Heart right ventricle (tissue), 16 donors: ENCODE measurements at regions not wholly inside any gene's neighbourhood (a gene's known extent, or its start where the extent isn't known, plus 50 kb on each side); places are given as distances from the start of the nearest gene placed in this dataset.

Experiments used
- ATAC-seq, 8 donors: fragments of 200-7000 bp; cut with Tn5 transposase; one replicate each; pipeline ENCODE4 v1.9.1; 2020; ENCODE audit warnings: mild to moderate bottlenecking in 8 of 8, moderate library complexity in 8 of 8, moderate number of reproducible peaks in 1 of 8
- DNase-seq, 2 donors: peaks; one replicate each; pipeline ENCODE4 v3.0.0-alpha.2; 2020
- H3K27ac ChIP-seq, 10 donors: fragments of 200-600 bp; sonication (generic) in 2 of 10; one replicate each; pipeline versions ENCODE4 v1.5.0 to v1.8.0; 2020 to 2022; ENCODE audit warnings: mild to moderate bottlenecking in 3 of 10
- H3K27me3 ChIP-seq, 7 donors: fragments of 200-600 bp; one replicate each; pipeline ENCODE4 v1.8.0; 2021 to 2022; ENCODE audit warnings: mild to moderate bottlenecking in 2 of 7
- H3K36me3 ChIP-seq, 9 donors: fragments of 200-600 bp; sonication (generic) in 1 of 9; one replicate each; pipeline versions ENCODE4 v1.5.0 to v1.8.0; 2020 to 2022; ENCODE audit warnings: mild to moderate bottlenecking in 2 of 9
- H3K4me1 ChIP-seq, 9 donors: fragments of 200-600 bp; sonication (generic) in 1 of 9; one replicate each; pipeline versions ENCODE4 v1.5.0 to v1.8.0; 2020 to 2022; ENCODE audit warnings: mild to moderate bottlenecking in 4 of 9
- H3K4me3 ChIP-seq, 10 donors: fragments of 200-600 bp; sonication (generic) in 2 of 10; one replicate each; pipeline versions ENCODE4 v1.5.0 to v1.8.0; 2020 to 2022; ENCODE audit warnings: mild to moderate bottlenecking in 7 of 10, moderate library complexity in 2 of 10
- H3K9me3 ChIP-seq, 11 donors: fragments of 200-600 bp in 10 of 11; sonication (generic) in 2 of 11; one replicate each; pipeline versions ENCODE4 v1.5.0 to v1.8.0; 2013 to 2022; ENCODE audit warnings: mild to moderate bottlenecking in 2 of 11, control low read depth in 1 of 11, moderate library complexity in 1 of 11
- CTCF ChIP-seq, 9 donors: fragments of 200-600 bp; sonication (generic) in 2 of 9; IDR thresholded peaks; one replicate each; pipeline versions ENCODE4 v1.5.0 to v1.8.0; 2021 to 2022; ENCODE audit warnings: antibody characterized with exemption in 9 of 9, mild to moderate bottlenecking in 5 of 9, moderate library complexity in 1 of 9
- WGBS, 2 donors: extraction: QIAGEN DNeasy Blood & Tissue Kit; methylation state at CpG; one replicate each; pipeline ENCODE4 v1.1.7; 2013; ENCODE audit warnings: inconsistent platforms in 1 of 2; 5-methylcytosine and 5-hydroxymethylcytosine counted together
- intact Hi-C, 10 donors: fragments of 100-400 bp; cut with DNase I; formaldehyde crosslinking; loops; one replicate each; pipeline versions ENCODE4 v1.11.1 to v1.14.2; 2022
- donor health status: Arrhythmogenic right ventricular cardiomyopathy.
- donor health status: ischemic (EF 13 %, LVEDD 7.1; RV severe dilation, severe dysfunction).
- donor health status: healthy with polysubstance abuse.
- donor health status: DM: no; HTN: yes; CAD: no.
- donor health status: DM: no; HTN: no; CAD: no.
- donor health status: ischemic (EF 25% LVEDD 6.9; RV normal size, moderate dysfunction).
- donor health status: ischemic (EF 25% LVEDD 5.7; RV mildly dilated, moderate dysfunction).
- donor health status: healthy.
- donor health status: DM: yes; HTN: yes; CAD: no.
- donor health status: Ischemic cardiomyopathy.
- donor health status: ischemic (EF 35%, LVEDD 5.7; RV mildly dilated, moderate dysfunction).
- donor health status: nonischemic (EF 11% LVEDD 7.7; RV severe dilation, severe dysfunction).
- donor health status: DM: yes; HTN: yes; CAD: no.
- donor health status: PGD.
- donor health status: ischemic (EF 29% LVEDD 5.4; RV normal size, mild dysfunction).
- donor health status: nonischemic (EF 23%, LVEDD 6.1; RV moderate dilation, normal function).

- peaks cover 0 to 27% (median 3%) of the 10 kb centered on the region in 9 donors for H3K4me1 ChIP-seq
- no peak overlapping the region for H3K4me3 ChIP-seq
- no peak for TF ChIP-seq CTCF (IDR thresholded peaks at IDR 0.05)
- DNase-seq (no peak), ATAC-seq (no peak)
- WGBS, 2 donors: 79 to 83% methylated on average over 4 of the region's 4 CpGs
- intact Hi-C loops: loop anchor here in 7 of 10 donors (2.0 to 10.0 kb wide), 7 partner anchors 403 to 793 kb away; partner anchors contain the start of genes CENPL (in 1 of the 7) and DARS2 (in 1 of the 7)
- H3K36me3 ChIP-seq: peaks cover 0 to 17% (median 0%) of the 10 kb centered on the region in 9 donors
- no peak overlapping the region for H3K27ac ChIP-seq
- no peaks in the 10 kb centered on the region for H3K27me3 ChIP-seq
- H3K9me3 ChIP-seq: no peaks in the 10 kb centered on the region
Observed at GRCh38 chr1:173421789-173422188, 55.3 kb upstream of the PRDX6 start.

- intact Hi-C loops: loop anchor here in 6 of 10 donors (5.0 to 10.0 kb wide), 6 partner anchors 402 to 792 kb away; partner anchors contain the start of genes CENPL (in 1 of the 6) and DARS2 (in 1 of the 6)
- H3K27me3 ChIP-seq: no peaks in the 10 kb centered on the region
- ATAC-seq: peak in 7 of 8 donors; percentile 27 to 66 (median 58)
- peak in 1 of 2 donors; percentile 16 for DNase-seq
- WGBS, 2 donors: 73 to 79% methylated on average over 5 of the region's 5 CpGs
- peaks cover 0 to 17% (median 0%) of the 10 kb centered on the region in 9 donors for H3K36me3 ChIP-seq
- no peaks in the 10 kb centered on the region for H3K9me3 ChIP-seq
- H3K27ac ChIP-seq: no peak overlapping the region
- no peak overlapping the region for H3K4me3 ChIP-seq
- peaks cover 0 to 27% (median 3%) of the 10 kb centered on the region in 9 donors for H3K4me1 ChIP-seq
- TF ChIP-seq CTCF (IDR thresholded peaks at IDR 0.05): no peak
Observed at GRCh38 chr1:173422456-173422976, 54.6 kb upstream of the PRDX6 start.

- ATAC-seq (no peak), DNase-seq (no peak)
- H3K36me3 ChIP-seq: peaks cover 0 to 9% (median 0%) of the 10 kb centered on the region in 9 donors
- WGBS, 2 donors: 82 to 92% methylated on average over 1 of the region's 1 CpG
- H3K9me3 ChIP-seq: no peaks in the 10 kb centered on the region
- H3K4me3 ChIP-seq: no peak overlapping the region
- no peak for TF ChIP-seq CTCF (IDR thresholded peaks at IDR 0.05)
- intact Hi-C loops: loop anchor here in 6 of 10 donors (5.0 to 10.0 kb wide), 6 partner anchors 402 to 792 kb away; partner anchors contain the start of genes CENPL (in 1 of the 6) and DARS2 (in 1 of the 6)
- H3K27ac ChIP-seq: no peak overlapping the region
- no peaks in the 10 kb centered on the region for H3K27me3 ChIP-seq
- peaks cover 0 to 21% (median 3%) of the 10 kb centered on the region in 9 donors for H3K4me1 ChIP-seq
Observed at GRCh38 chr1:173423291-173423690, 53.8 kb upstream of the PRDX6 start.

GRCh38 chr1:173424143-173424542 lies 53.0 kb upstream of the PRDX6 start:
- Histone ChIP-seq H3K27me3 (no peaks in the 10 kb centered on the region), H3K4me3 (no peak overlapping the region), H3K36me3 (peaks cover 0 to 6% (median 0%) of the 10 kb centered on the region in 9 donors), H3K27ac (no peak overlapping the region), H3K9me3 (no peaks in the 10 kb centered on the region), H3K4me1 (peaks cover 0 to 27% (median 7%) of the 10 kb centered on the region in 9 donors)
- no peak for TF ChIP-seq CTCF (IDR thresholded peaks at IDR 0.05)
- intact Hi-C loops: loop anchor here in 6 of 10 donors (5.0 to 10.0 kb wide), 6 partner anchors 401 to 791 kb away; partner anchors contain the start of genes CENPL (in 1 of the 6) and DARS2 (in 1 of the 6)
- WGBS, 2 donors: 90 to 91% methylated on average over 4 of the region's 4 CpGs
- DNase-seq (no peak), ATAC-seq (no peak)
